WTC11 (cell line): ENCODE measurements at regions not wholly inside any gene's neighbourhood (a gene's known extent, or its start where the extent isn't known, plus 50 kb on each side); places are given as distances from the start of the nearest gene placed in this dataset.

Source experiments
- ATAC-seq: fragments of 200-7000 bp; cut with Tn5 transposase; 2 replicates; pipeline ENCODE4 v1.10.0; 2021; ENCODE audit warnings: mild to moderate bottlenecking, moderate library complexity
- CTCF ChIA-PET: fragments of 300-600 bp; sonication (Branson Sonifier 250); formaldehyde crosslinking; loops from one replicate; lab custom pipeline; 2021; ENCODE audit warnings: antibody characterized with exemption; lab: Charles Lee
- POLR2A ChIA-PET: fragments of 350-600 bp; sonication (Branson Sonifier 250); formaldehyde crosslinking; loops from one replicate; lab custom pipeline; 2021; ENCODE audit warnings: antibody characterized with exemption; lab: Charles Lee
- DNase-seq: peaks from one replicate; pipeline ENCODE4 v3.0.0; 2021; ENCODE audit warnings: low spot score
- H3K27ac Mint-ChIP-seq: 2 replicates; pipeline ENCODE4 v1.8.0; 2021; ENCODE audit warnings: mixed read lengths
- H3K27me3 Mint-ChIP-seq: 2 replicates; pipeline ENCODE4 v1.8.0; 2021; ENCODE audit warnings: low read depth, mild to moderate bottlenecking, moderate library complexity, mixed read lengths
- H3K36me3 Mint-ChIP-seq: 2 replicates; pipeline ENCODE4 v1.8.0; 2021; ENCODE audit warnings: mixed read lengths
- H3K4me1 Mint-ChIP-seq: 2 replicates; pipeline ENCODE4 v1.8.0; 2022; ENCODE audit warnings: mixed read lengths
- H3K4me3 Mint-ChIP-seq: 2 replicates; pipeline ENCODE4 v1.8.0; 2021; ENCODE audit warnings: mild to moderate bottlenecking, moderate library complexity, mixed read lengths
- H3K9me3 Mint-ChIP-seq: 2 replicates; pipeline ENCODE4 v1.8.0; 2021; ENCODE audit warnings: mixed read lengths
- ESRRA ChIP-seq: sonication (generic); formaldehyde crosslinking; IDR thresholded peaks from 2 replicates; pipeline ENCODE4 v1.8.1; 2022; ENCODE audit warnings: mild to moderate bottlenecking, missing genetic modification reagents, borderline replicate concordance
- ETV6 ChIP-seq: sonication (generic); formaldehyde crosslinking; IDR thresholded peaks from 2 replicates; pipeline ENCODE4 v1.8.1; 2022; ENCODE audit warnings: mild to moderate bottlenecking, missing genetic modification reagents
- FOXK1 ChIP-seq: sonication (generic); formaldehyde crosslinking; IDR thresholded peaks from 2 replicates; pipeline ENCODE4 v1.8.0; 2022; ENCODE audit warnings: mild to moderate bottlenecking, moderate library complexity, missing genetic modification reagents
- GABPB1 ChIP-seq: sonication (generic); formaldehyde crosslinking; IDR thresholded peaks from 2 replicates; pipeline ENCODE4 v1.8.1; 2023; ENCODE audit warnings: mild to moderate bottlenecking, missing genetic modification reagents
- IRF2 ChIP-seq: sonication (generic); formaldehyde crosslinking; IDR thresholded peaks from 2 replicates; pipeline ENCODE4 v1.8.0; 2022; ENCODE audit warnings: low read depth, missing genetic modification reagents, borderline replicate concordance
- NFE2L1 ChIP-seq: sonication (generic); formaldehyde crosslinking; IDR thresholded peaks from 2 replicates; pipeline ENCODE4 v1.8.1; 2023; ENCODE audit warnings: missing genetic modification reagents
- NR2C2 ChIP-seq: sonication (generic); formaldehyde crosslinking; IDR thresholded peaks from 2 replicates; pipeline ENCODE4 v1.8.0; 2022; ENCODE audit warnings: mild to moderate bottlenecking, missing genetic modification reagents
- SMAD4 ChIP-seq: sonication (generic); formaldehyde crosslinking; IDR thresholded peaks from 2 replicates; pipeline ENCODE4 v1.8.0; 2022; ENCODE audit warnings: mild to moderate bottlenecking, missing genetic modification reagents
- TEAD4 ChIP-seq: sonication (generic); formaldehyde crosslinking; IDR thresholded peaks from 2 replicates; pipeline ENCODE4 v1.8.0; 2022; ENCODE audit warnings: mild to moderate bottlenecking, missing genetic modification reagents
- ZNF138 ChIP-seq: sonication (generic); formaldehyde crosslinking; conservative IDR thresholded peaks from 2 replicates; pipeline ENCODE4 v1.8.1; 2022; ENCODE audit warnings: mild to moderate bottlenecking, moderate library complexity, missing genetic modification reagents
- ZNF219 ChIP-seq: sonication (generic); formaldehyde crosslinking; IDR thresholded peaks from 2 replicates; pipeline ENCODE4 v1.8.0; 2023; ENCODE audit warnings: missing genetic modification reagents, mild to moderate bottlenecking, borderline replicate concordance
- TF ChIP-seq, protein P1 (sequence below): fragments of 250-450 bp; sonication (Bioruptor Pico); IDR thresholded peaks from 2 replicates; pipeline ENCODE4 v2.1.2; 2022; ENCODE audit warnings: mild to moderate bottlenecking, moderate library complexity
- TF ChIP-seq, protein P2 (sequence below): sonication (generic); formaldehyde crosslinking; IDR thresholded peaks from 2 replicates; pipeline ENCODE4 v1.8.1; 2023; ENCODE audit warnings: mild to moderate bottlenecking, missing genetic modification reagents, moderate library complexity
- TF ChIP-seq, protein P3 (sequence below): sonication (generic); formaldehyde crosslinking; IDR thresholded peaks from 2 replicates; pipeline ENCODE4 v1.8.1; 2023; ENCODE audit warnings: mild to moderate bottlenecking, missing genetic modification reagents, moderate library complexity
- TF ChIP-seq, protein P4 (sequence below): sonication (generic); formaldehyde crosslinking; IDR thresholded peaks from 2 replicates; pipeline ENCODE4 v1.8.1; 2023; ENCODE audit warnings: mild to moderate bottlenecking, missing genetic modification reagents, borderline replicate concordance
- TF ChIP-seq, protein P5 (sequence below): fragments of 250-450 bp; sonication (Bioruptor Pico); conservative IDR thresholded peaks from 2 replicates; pipeline ENCODE4 v1.9.0; 2021; ENCODE audit warnings: mild to moderate bottlenecking
- TF ChIP-seq, protein P6 (sequence below): sonication (generic); formaldehyde crosslinking; IDR thresholded peaks from 2 replicates; pipeline ENCODE4 v1.8.1; 2023; ENCODE audit warnings: mild to moderate bottlenecking, missing genetic modification reagents

DNA sequence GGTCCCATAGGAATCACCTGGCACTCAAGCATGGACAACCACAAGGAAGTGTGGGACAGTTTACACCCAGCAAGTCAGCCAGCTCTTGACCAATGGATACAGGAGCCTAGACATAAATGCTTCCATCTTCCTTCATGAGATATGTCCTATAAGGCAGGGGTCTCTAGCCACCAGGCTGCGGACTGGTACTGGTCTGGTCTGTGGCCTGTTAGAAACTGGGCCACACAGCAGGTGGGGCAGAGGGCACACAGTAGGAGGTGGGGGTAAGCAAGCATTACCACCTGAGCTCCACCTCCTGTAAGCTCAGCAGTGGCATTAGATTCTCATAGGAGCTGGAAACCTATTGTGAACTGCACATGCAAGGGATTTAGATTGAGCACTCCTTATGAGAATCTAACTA, 437.1 kb downstream of the CD109 start:
- Mint-ChIP-seq H3K27me3 (peaks cover 3% of the 10 kb centered on the region; the same call in 1 of the 2 replicates), H3K27ac (no peak overlapping the region), H3K36me3 (no peaks in the 10 kb centered on the region), H3K9me3 (peaks cover 24% of the 10 kb centered on the region), H3K4me1 (no peaks in the 10 kb centered on the region), H3K4me3 (no peak overlapping the region)
- no peak for TF ChIP-seq GABPB1 (CRISPR knock-in tag)
- TF ChIP-seq, protein P1, sequence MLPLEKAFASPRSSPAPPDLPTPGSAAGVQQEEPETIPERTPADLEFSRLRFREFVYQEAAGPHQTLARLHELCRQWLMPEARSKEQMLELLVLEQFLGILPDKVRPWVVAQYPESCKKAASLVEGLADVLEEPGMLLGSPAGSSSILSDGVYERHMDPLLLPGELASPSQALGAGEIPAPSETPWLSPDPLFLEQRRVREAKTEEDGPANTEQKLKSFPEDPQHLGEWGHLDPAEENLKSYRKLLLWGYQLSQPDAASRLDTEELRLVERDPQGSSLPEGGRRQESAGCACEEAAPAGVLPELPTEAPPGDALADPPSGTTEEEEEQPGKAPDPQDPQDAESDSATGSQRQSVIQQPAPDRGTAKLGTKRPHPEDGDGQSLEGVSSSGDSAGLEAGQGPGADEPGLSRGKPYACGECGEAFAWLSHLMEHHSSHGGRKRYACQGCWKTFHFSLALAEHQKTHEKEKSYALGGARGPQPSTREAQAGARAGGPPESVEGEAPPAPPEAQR (CRISPR knock-in tag) = no peak
- TF ChIP-seq, protein P2, sequence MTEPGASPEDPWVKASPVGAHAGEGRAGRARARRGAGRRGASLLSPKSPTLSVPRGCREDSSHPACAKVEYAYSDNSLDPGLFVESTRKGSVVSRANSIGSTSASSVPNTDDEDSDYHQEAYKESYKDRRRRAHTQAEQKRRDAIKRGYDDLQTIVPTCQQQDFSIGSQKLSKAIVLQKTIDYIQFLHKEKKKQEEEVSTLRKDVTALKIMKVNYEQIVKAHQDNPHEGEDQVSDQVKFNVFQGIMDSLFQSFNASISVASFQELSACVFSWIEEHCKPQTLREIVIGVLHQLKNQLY = no peak
- no peak for TF ChIP-seq NR2C2
- TF ChIP-seq ESRRA (CRISPR knock-in tag) = no peak
- TF ChIP-seq, protein P3, sequence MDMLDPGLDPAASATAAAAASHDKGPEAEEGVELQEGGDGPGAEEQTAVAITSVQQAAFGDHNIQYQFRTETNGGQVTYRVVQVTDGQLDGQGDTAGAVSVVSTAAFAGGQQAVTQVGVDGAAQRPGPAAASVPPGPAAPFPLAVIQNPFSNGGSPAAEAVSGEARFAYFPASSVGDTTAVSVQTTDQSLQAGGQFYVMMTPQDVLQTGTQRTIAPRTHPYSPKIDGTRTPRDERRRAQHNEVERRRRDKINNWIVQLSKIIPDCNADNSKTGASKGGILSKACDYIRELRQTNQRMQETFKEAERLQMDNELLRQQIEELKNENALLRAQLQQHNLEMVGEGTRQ (CRISPR knock-in tag) = no peak
- TF ChIP-seq, protein P4, sequence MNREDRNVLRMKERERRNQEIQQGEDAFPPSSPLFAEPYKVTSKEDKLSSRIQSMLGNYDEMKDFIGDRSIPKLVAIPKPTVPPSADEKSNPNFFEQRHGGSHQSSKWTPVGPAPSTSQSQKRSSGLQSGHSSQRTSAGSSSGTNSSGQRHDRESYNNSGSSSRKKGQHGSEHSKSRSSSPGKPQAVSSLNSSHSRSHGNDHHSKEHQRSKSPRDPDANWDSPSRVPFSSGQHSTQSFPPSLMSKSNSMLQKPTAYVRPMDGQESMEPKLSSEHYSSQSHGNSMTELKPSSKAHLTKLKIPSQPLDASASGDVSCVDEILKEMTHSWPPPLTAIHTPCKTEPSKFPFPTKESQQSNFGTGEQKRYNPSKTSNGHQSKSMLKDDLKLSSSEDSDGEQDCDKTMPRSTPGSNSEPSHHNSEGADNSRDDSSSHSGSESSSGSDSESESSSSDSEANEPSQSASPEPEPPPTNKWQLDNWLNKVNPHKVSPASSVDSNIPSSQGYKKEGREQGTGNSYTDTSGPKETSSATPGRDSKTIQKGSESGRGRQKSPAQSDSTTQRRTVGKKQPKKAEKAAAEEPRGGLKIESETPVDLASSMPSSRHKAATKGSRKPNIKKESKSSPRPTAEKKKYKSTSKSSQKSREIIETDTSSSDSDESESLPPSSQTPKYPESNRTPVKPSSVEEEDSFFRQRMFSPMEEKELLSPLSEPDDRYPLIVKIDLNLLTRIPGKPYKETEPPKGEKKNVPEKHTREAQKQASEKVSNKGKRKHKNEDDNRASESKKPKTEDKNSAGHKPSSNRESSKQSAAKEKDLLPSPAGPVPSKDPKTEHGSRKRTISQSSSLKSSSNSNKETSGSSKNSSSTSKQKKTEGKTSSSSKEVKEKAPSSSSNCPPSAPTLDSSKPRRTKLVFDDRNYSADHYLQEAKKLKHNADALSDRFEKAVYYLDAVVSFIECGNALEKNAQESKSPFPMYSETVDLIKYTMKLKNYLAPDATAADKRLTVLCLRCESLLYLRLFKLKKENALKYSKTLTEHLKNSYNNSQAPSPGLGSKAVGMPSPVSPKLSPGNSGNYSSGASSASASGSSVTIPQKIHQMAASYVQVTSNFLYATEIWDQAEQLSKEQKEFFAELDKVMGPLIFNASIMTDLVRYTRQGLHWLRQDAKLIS (CRISPR knock-in tag) = no peak
- TF ChIP-seq TEAD4 (CRISPR knock-in tag) = no peak
- TF ChIP-seq, protein P5, sequence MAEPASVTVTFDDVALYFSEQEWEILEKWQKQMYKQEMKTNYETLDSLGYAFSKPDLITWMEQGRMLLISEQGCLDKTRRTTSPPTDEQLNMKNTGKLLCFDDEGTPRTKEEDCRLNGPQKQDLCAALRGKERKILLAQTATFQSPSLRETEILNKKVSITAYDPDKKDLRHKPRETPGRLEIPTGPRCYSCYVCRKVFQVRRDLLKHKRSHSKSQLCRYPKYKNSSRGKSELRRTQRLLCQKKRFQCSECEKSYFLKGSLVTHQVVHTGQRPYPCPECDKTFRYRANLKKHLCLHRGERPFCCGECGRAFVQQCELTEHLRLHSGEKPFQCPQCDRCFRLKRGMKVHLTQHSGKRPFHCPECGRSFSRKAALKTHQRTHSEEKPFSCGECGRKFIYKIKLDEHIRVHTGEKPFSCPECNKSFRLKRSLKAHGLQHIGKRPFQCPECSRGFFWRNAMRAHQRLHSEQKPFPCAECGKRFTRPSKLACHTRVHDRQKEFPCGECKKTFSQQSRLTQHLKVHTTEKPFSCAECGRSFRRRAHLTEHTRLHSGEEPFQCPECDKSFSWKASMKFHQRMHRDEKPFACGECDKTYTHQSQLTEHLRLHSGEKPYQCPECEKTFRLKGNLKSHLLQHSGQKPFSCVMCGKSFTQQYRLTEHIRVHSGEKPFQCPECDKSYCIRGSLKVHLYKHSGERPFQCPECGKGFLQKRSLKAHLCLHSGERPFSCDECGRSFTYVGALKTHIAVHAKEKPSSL (CRISPR knock-in tag) = no peak
- no peak for TF ChIP-seq FOXK1 (CRISPR knock-in tag)
- no peak for TF ChIP-seq ZNF219 (CRISPR knock-in tag)
- TF ChIP-seq SMAD4 (CRISPR knock-in tag) = no peak
- TF ChIP-seq, protein P6, sequence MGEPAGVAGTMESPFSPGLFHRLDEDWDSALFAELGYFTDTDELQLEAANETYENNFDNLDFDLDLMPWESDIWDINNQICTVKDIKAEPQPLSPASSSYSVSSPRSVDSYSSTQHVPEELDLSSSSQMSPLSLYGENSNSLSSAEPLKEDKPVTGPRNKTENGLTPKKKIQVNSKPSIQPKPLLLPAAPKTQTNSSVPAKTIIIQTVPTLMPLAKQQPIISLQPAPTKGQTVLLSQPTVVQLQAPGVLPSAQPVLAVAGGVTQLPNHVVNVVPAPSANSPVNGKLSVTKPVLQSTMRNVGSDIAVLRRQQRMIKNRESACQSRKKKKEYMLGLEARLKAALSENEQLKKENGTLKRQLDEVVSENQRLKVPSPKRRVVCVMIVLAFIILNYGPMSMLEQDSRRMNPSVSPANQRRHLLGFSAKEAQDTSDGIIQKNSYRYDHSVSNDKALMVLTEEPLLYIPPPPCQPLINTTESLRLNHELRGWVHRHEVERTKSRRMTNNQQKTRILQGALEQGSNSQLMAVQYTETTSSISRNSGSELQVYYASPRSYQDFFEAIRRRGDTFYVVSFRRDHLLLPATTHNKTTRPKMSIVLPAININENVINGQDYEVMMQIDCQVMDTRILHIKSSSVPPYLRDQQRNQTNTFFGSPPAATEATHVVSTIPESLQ (CRISPR knock-in tag) = no peak
- no peak for TF ChIP-seq ZNF138
- TF ChIP-seq ETV6 (CRISPR knock-in tag) = no peak
- TF ChIP-seq NFE2L1 (CRISPR knock-in tag) = no peak
- no peak for TF ChIP-seq IRF2
- ATAC-seq = no peak
- CTCF ChIA-PET = no interaction called here
- POLR2A ChIA-PET = no interaction called here
- DNase-seq = no peak
